Activated CD4-positive, CD25-positive, alpha-beta regulatory T cell treated with anti-CD3 and anti-CD28 coated beads, Interleukin-2, amount 50 U/mL, for 72 hours (primary cell): ENCODE measurements at regions not wholly inside any gene's neighbourhood (a gene's known extent, or its start where the extent isn't known, plus 50 kb on each side); places are given as distances from the start of the nearest gene placed in this dataset.
"Not testable (repeated sequence)": the region's sequence is repeated elsewhere in the genome, so short reads cannot be mapped to it uniquely, and the experiment has no call there.

Source experiments
- DNase-seq: peaks from one replicate; pipeline ENCODE4 v3.0.0; 2021

GRCh38 chr6:164095056-164095455, 680.5 kb downstream of the QKI start:
- DNase-seq, result no peak

DNA sequence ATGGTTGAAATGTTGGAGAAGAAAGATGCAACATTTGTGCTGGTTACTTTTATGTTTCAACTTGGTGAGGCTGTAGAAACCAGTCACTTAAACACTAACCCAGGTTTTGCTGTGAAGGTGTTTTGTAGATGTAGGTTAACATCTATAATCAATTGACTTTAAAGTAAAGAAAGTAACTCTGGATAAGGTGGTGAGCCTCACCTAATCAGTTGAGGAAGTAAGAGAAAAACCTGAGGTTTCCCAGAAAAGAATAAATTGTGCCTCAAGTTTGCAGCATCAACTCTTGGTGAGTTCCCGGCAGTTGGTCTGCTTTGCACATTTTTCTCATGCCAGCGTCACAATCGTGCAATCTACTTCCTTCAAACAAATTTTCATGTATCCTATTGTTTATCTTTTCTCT, 673.4 kb downstream of the QKI start:
- no peak for DNase-seq

GRCh38 chr6:164087211-164087610, 672.7 kb downstream of the QKI start:
- no peak for DNase-seq

DNA sequence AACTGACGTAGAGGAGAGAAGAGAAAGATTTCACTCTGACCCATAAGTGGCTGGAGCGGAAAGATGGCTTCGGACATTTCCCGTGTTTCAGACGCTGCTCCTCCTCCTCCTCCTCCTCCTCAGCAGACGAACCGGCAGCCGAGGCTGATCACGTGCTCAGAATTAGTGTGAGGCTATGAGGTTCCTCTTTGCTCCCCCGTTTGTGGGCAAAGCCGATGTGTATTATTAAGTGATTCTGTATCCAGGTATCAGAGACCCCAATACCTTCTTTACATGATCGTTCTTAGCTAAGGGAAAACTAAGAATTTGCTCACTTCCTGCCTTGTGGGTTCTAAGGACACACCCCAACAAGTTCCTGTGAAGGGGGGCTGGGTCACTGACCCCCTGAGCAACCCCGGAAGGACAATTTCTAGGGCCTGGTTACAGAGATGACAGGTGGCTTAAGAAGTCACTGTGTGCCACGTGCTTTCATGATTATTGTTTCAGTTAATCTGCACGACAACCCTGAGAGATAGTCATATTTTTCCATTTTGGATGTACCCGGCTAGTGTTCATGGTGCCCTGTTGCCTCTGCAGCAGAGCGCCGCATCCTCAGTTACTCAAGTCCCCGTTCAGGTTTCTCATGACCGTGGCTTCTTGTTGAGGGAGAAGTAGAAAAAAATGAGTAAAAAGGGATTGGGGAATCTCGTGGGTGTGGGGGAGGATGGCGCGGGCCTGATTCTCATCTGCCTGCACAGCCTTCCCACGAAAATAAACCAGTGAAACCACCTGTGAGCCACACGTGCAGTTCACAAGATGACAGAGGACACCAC, 671.8 kb downstream of the QKI start:
- no peak for DNase-seq

- DNase-seq, result no peak
These were observed 670.9 kb downstream of the QKI start for GRCh38 chr6:164085091-164086075.

- DNase-seq, result no peak
These were observed 664.7 kb downstream of the QKI start for GRCh38 chr6:164079275-164079600.

- no peak for DNase-seq
These were observed 664.2 kb downstream of the QKI start for GRCh38 chr6:164078532-164079274.

DNA sequence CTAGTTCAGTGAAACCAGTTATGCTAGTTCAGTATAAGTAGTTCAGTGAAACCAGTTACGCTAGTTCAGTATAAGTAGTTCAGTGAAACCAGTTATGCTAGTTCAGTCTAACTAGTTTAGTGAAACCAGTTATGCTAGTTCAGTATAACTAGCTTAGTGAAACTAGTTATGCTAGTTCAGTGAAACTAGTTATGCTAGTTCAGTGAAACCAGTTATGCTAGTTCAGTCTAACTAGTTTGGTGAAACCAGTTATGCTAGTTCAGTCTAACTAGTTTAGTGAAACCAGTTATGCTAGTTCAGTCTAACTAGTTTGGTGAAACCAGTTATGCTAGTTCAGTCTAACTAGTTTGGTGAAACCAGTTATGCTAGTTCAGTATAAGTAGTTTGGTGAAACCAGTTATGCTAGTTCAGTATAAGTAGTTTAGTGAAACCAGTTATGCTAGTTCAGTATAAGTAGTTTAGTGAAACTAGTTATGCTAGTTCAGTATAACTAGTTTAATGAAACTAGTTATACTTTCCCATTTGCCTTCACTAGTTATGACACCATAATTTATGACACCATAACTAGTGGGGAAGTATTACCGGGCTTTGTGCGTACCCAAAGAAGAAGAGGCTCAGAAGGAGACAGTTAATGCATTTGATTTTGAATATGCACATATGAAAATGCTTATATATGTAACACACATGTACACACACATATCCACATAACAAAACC, 662.5 kb downstream of the QKI start:
- not testable (repeated sequence) for DNase-seq

GRCh38 chr6:164075981-164076615, 661.6 kb downstream of the QKI start:
- no peak for DNase-seq

GRCh38 chr6:164072240-164072666, 657.7 kb downstream of the QKI start:
- no peak for DNase-seq

- DNase-seq, result no peak
These were observed 655.0 kb downstream of the QKI start for GRCh38 chr6:164069350-164069990.

GRCh38 chr6:164068527-164068926, 654.0 kb downstream of the QKI start:
- no peak for DNase-seq

DNA sequence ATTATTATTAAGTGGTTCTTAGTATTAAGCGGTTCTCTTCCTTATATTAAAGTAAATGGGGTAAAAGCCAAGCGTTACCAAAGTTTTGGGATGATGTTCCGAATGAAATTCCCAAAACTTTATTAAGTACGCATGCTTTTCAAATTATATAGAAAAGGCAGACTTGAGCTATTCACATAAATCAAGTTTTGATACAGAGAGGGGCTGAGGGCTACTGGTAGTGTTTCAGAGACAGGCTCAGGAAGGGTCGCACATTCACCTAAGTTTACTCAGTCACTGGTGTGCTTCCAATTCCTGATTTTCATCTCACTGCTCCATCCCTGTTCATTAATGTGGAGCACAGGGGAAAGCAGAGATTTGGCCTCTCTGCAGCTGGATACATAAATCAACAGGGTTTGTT, 652.2 kb downstream of the QKI start:
- DNase-seq, result no peak

DNA sequence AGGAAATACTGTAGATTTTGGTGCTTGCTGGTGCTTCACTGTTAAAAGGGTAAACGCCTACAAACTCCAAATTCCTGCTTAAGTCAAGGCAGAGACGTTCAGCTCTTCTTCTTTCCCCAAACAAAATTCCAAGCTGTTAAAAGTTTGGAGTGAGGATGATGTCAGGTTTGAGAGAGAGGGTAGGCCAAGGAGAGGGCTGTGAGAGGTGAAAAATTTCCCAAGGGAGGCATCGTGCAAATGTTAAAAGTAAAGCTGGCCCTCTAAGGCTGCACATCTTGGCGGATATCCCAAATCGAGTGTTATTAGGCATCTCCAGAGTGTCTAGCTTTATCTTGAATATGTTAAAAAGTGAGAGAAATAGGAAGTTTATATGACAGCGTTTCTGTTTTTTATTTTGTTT, 651.8 kb downstream of the QKI start:
- no peak for DNase-seq

DNA sequence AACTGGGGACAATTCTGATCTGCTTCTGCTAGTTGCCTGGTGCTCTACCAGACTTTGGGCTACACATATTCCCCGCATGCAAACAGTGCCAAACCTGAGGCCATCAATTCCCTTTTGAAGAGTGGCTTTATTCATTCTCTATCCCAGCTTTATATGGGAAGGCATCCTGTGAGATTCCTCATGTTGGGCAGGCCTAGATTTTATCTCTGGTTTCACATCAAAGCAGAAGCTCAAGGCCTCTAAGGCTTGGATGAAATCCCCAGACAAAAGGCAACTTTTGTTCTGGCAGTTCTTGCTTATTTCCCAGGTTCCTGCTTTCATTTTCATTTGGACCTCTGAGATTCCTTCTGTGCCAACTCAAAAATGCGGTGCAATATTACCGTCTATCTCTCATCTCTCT, 648.8 kb downstream of the QKI start:
- no peak for DNase-seq

DNA sequence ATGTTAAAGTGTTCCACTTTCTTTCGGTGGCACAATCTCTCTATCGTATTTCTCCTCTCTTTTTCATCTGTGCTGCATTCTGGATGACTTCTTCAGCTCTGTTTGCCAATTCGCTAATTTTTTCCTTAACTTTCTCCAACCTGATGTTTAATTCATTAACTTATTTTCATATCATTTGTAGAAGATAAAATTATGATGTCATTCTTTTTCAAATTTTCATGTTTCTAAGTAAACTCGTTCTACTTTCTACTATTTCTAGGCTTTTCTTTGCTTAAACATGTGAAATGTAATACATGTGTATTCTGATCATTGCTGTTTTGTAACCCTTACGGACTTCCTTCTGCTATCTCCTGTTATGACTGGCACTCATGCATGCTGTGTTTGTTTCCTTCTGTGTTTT, 648.4 kb downstream of the QKI start:
- no peak for DNase-seq

DNA sequence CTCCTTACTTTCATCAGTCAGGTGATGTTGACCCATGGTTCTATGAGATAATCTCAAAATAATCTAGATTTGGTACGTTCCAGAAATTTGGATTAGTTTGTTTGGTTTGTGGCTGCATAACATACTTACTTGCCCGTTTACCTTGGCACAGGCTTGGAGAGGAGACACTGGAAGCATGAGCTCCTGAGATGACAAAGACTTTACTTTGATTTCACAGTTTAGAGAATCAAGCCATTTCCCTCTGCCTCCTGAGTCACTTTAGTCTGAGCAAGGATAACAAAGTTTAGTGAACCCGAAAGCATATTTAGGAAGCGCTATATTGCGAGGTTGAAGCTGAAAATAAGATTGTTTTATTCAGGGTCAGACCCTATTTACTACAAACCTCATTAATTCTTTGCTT, 643.4 kb downstream of the QKI start:
- no peak for DNase-seq

DNA sequence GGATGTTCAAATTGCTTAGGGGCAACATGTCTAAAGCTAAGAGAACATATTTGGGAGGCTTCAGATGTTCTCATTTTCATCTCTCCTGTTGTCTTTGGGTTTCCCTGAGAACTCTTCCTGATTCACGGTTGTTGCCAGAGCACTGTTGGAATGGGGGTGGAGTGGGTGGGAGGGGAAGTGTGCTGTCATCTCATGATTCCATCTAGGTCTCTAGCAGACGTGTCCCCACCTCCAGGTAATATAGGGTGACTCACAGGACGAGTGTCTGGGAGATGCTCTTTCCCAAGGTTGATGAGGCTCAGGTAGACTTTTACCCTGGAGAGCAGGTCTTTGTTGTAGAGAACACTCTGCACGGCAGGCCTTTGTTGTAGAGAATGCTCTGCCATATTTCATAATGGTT, 636.9 kb downstream of the QKI start:
- DNase-seq, result no peak

DNA sequence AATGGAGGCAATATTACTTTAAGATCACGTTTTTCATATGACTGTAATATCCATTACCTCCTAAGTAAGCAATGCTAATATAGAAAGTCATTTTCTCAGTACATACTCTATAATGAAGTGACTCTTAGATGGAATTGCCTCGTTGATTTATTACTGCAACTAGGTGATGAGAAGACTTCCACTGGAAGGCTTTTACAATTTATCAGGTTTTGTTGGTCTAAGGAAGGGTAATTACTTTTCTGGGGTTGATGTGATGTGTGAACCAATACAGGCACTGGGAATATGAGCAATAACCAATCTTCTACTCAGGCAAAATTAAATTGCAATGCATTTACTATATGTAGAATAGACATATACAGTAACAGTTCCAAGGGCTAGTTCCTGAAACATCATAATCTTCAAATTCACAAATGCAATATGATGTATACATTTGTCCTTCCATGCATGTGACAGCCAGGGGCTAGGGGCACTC, 635.0 kb downstream of the QKI start:
- DNase-seq, result no peak

GRCh38 chr6:164048840-164049516, 634.5 kb downstream of the QKI start:
- no peak for DNase-seq

- DNase-seq, result no peak
These were observed 630.6 kb downstream of the QKI start for GRCh38 chr6:164045082-164045481.
